Body of pancreas (tissue), 4 donors: ENCODE measurements at regions not wholly inside any gene's neighbourhood (a gene's known extent, or its start where the extent isn't known, plus 50 kb on each side); places are given as distances from the start of the nearest gene placed in this dataset.

ENCODE experiments used
- CTCF ChIP-seq, 7 experiments: fragments of 450-650 bp in 4 of 7; fragments of 200-600 bp in 3 of 7; sonication (generic) in 3 of 7; IDR thresholded peaks; one replicate each; pipeline ENCODE4 v1.5.1; 2016 to 2019; ENCODE audit warnings: antibody characterized with exemption in 7 of 7
- POLR2A ChIP-seq, 3 donors: fragments of 450-650 bp; IDR thresholded peaks; one replicate each; pipeline ENCODE4 v1.6.1; 2016; ENCODE audit warnings: antibody characterized with exemption in 3 of 3, mild to moderate bottlenecking in 2 of 3

GRCh38 chr4:10288830-10289537, 168.2 kb downstream of the ZNF518B start:
- TF ChIP-seq CTCF (IDR thresholded peaks at IDR 0.05) (no peak), POLR2A (IDR thresholded peaks at IDR 0.05) (no peak)
